ENCODE measurements at regions not wholly inside any gene's neighbourhood (a gene's known extent, or its start where the extent isn't known, plus 50 kb on each side); places are given as distances from the start of the nearest gene placed in this dataset.

GRCh38 chr13:105762096-105762495, 773.4 kb downstream of the EFNB2 start:
- Mint-ChIP-seq H3K36me3 (ENCODE audit: low read depth) (no peaks in the 10 kb centered on the region), H3K27me3 (ENCODE audit: insufficient read depth, low read depth, poor library complexity) (no peaks in the 10 kb centered on the region), H3K27ac (no peak overlapping the region), H3K9me3 (0 out of 3 replicates have a peak, but pooled peaks cover 2% of the 10 kb centered on the region), H3K4me3 (no peak overlapping the region), H3K4me1 (no peaks in the 10 kb centered on the region)
- Histone ChIP-seq H3K4me3 (no peak overlapping the region), H3K4me2 (no peak overlapping the region), H3K79me2 (replicated peaks; ENCODE audit: insufficient read depth) (no peaks in the 10 kb centered on the region), H3K9me2 (ENCODE audit: insufficient read depth) (no peaks in the 10 kb centered on the region), H3K27ac (ENCODE audit: low read depth) (no peak overlapping the region), H3F3A (replicated peaks; ENCODE audit: low read depth) (no peaks in the 10 kb centered on the region), H4K20me1 (replicated peaks; ENCODE audit: insufficient read depth) (no peaks in the 10 kb centered on the region), H3K4me1 (ENCODE audit: insufficient read depth) (no peaks in the 10 kb centered on the region), H2AFZ (no peak overlapping the region), H3K36me3 (ENCODE audit: insufficient read depth) (no peaks in the 10 kb centered on the region), H3K27me3 (ENCODE audit: insufficient read depth) (no peaks in the 10 kb centered on the region)
- ATAC-seq: no peak
- DNase-seq (ENCODE audit: low spot score): no peak
- TF ChIP-seq EZH2 (IDR thresholded peaks at IDR 0.05; ENCODE audit: low read depth, unreplicated experiment): no peak
- TF ChIP-seq EZH2phosphoT487 (IDR thresholded peaks at IDR 0.05; ENCODE audit: unreplicated experiment): no peak
- TF ChIP-seq POLR2AphosphoS5 (IDR thresholded peaks at IDR 0.05; ENCODE audit: low read depth): no peak
- TF ChIP-seq ZNF114 (CRISPR knock-in tag; IDR thresholded peaks at IDR 0.05): no peak
- no peak for TF ChIP-seq NANOG (IDR thresholded peaks at IDR 0.05; ENCODE audit: borderline replicate concordance)
- TF ChIP-seq ZNF331 (CRISPR knock-in tag; IDR thresholded peaks at IDR 0.05; ENCODE audit: low read depth): no peak
- TF ChIP-seq STAT1 (IDR thresholded peaks at IDR 0.05; ENCODE audit: unreplicated experiment): no peak
- TF ChIP-seq REST (IDR thresholded peaks at IDR 0.05; ENCODE audit: unreplicated experiment): no peak
- TF ChIP-seq JUNB (IDR thresholded peaks at IDR 0.05; ENCODE audit: unreplicated experiment): no peak
- TF ChIP-seq CREB1 (CRISPR knock-in tag; IDR thresholded peaks at IDR 0.05; ENCODE audit: low read depth): no peak
- no peak for TF ChIP-seq ZNF462 (CRISPR knock-in tag; IDR thresholded peaks at IDR 0.05)
- no peak for TF ChIP-seq CTCF (conservative IDR thresholded peaks at IDR 0.05; ENCODE audit: low read depth in 2 of 2)
- no peak for TF ChIP-seq ETS1 (IDR thresholded peaks at IDR 0.05)

Measured in GM23338 (cell line).